ENCODE measurements at regions not wholly inside any gene's neighbourhood (a gene's known extent, or its start where the extent isn't known, plus 50 kb on each side); places are given as distances from the start of the nearest gene placed in this dataset.

GRCh38 chr4:31784558-31784957 lies 1064.4 kb downstream of the PCDH7 start:
- TF ChIP-seq CTCF (IDR thresholded peaks at IDR 0.05) (no peak), POLR2A (IDR thresholded peaks at IDR 0.05) (no peak)
